ENCODE measurements at regions not wholly inside any gene's neighbourhood (a gene's known extent, or its start where the extent isn't known, plus 50 kb on each side); places are given as distances from the start of the nearest gene placed in this dataset.

GRCh38 chr1:239736479-239736878 is 350.1 kb downstream of the CHRM3 start:
- no peak for TF ChIP-seq CTCF (conservative IDR thresholded peaks at IDR 0.05; ENCODE audit: low read length)
- TF ChIP-seq EZH2phosphoT487 (IDR thresholded peaks at IDR 0.05; ENCODE audit: borderline replicate concordance, low read depth, low read length), result no peak

Measured in OCI-LY7 (cell line).